CD4-positive, alpha-beta memory T cell (primary cell): ENCODE measurements at regions not wholly inside any gene's neighbourhood (a gene's known extent, or its start where the extent isn't known, plus 50 kb on each side); places are given as distances from the start of the nearest gene placed in this dataset.
"Not testable (repeated sequence)": the region's sequence is repeated elsewhere in the genome, so short reads cannot be mapped to it uniquely, and the experiment has no call there.

Experiments
- CTCF ChIA-PET: fragments of 350-600 bp; sonication (Branson Sonifier 250); formaldehyde crosslinking; loops from one replicate; lab custom pipeline; 2021; ENCODE audit warnings: inconsistent platforms; ENCODE audit not compliant: partially characterized antibody; lab: Charles Lee
- POLR2A ChIA-PET: fragments of 350-600 bp; sonication (Branson Sonifier 250); formaldehyde crosslinking; loops from one replicate; lab custom pipeline; 2021; ENCODE audit not compliant: partially characterized antibody; lab: Charles Lee
- DNase-seq, 5 donors: peaks; one replicate each; pipeline versions ENCODE4 v3.0.0 to v3.0.0-alpha.2; 2020 to 2022; ENCODE audit warnings: mixed read lengths in 1 of 5
- H3K27ac ChIP-seq: one replicate; pipeline ENCODE4 v1.7.0; 2013; ENCODE audit warnings: low read depth, low read length
- H3K27me3 ChIP-seq: 2 replicates; pipeline ENCODE4 v1.7.0; 2013; ENCODE audit warnings: mild to moderate bottlenecking, low read length, moderate library complexity; ENCODE audit not compliant: insufficient read depth
- H3K36me3 ChIP-seq: 2 replicates; pipeline ENCODE4 v1.7.0; 2013; ENCODE audit warnings: mild to moderate bottlenecking, low read length, moderate library complexity; ENCODE audit not compliant: insufficient read depth
- H3K4me1 ChIP-seq: 2 replicates; pipeline ENCODE4 v1.7.0; 2013; ENCODE audit warnings: mild to moderate bottlenecking, low read length, moderate library complexity; ENCODE audit not compliant: insufficient read depth
- H3K4me3 ChIP-seq, 2 donors: one replicate each; pipeline ENCODE4 v1.7.0; 2013; ENCODE audit warnings: low read length in 2 of 2, mild to moderate bottlenecking in 1 of 2
- H3K9me3 ChIP-seq, 2 donors: one replicate each; pipeline ENCODE4 v1.7.0; 2013; ENCODE audit warnings: low read length in 2 of 2, control low read depth in 1 of 2; ENCODE audit not compliant: control insufficient read depth in 1 of 2
- H3K27ac Mint-ChIP-seq, 7 donors: one replicate each; pipeline ENCODE4 v1.8.0; 2020 to 2021; ENCODE audit warnings: mixed read lengths in 7 of 7, mild to moderate bottlenecking in 6 of 7, inconsistent platforms in 3 of 7, moderate library complexity in 3 of 7
- H3K27me3 Mint-ChIP-seq, 2 donors: one replicate each; pipeline ENCODE4 v1.8.0; 2020 to 2021; ENCODE audit warnings: mixed read lengths in 2 of 2
- H3K36me3 Mint-ChIP-seq, 2 donors: one replicate each; pipeline ENCODE4 v1.8.0; 2020 to 2021; ENCODE audit warnings: mixed read lengths in 2 of 2, inconsistent platforms in 1 of 2, mild to moderate bottlenecking in 1 of 2
- H3K4me1 Mint-ChIP-seq, 4 donors: one replicate each; pipeline ENCODE4 v1.8.0; 2020 to 2021; ENCODE audit warnings: mixed read lengths in 4 of 4, mild to moderate bottlenecking in 1 of 4
- H3K4me3 Mint-ChIP-seq, 8 donors: one replicate each; pipeline ENCODE4 v1.8.0; 2020 to 2021; ENCODE audit warnings: mixed read lengths in 8 of 8, mild to moderate bottlenecking in 7 of 8, moderate library complexity in 6 of 8, inconsistent platforms in 3 of 8
- H3K9me3 Mint-ChIP-seq, 8 donors: one replicate each; pipeline ENCODE4 v1.8.0; 2020 to 2021; ENCODE audit warnings: mixed read lengths in 8 of 8, mild to moderate bottlenecking in 5 of 8, inconsistent platforms in 3 of 8, moderate library complexity in 1 of 8
- intact Hi-C: fragments of 100-400 bp; cut with micrococcal nuclease; formaldehyde crosslinking; loops from one replicate; pipeline ENCODE4 v1.15.1; 2023

GRCh38 chr10:91003379-91003778 is 82.5 kb upstream of the ANKRD1 start:
- H3K27ac Mint-ChIP-seq, H3K9me3 ChIP-seq, DNase-seq, H3K4me3 ChIP-seq, H3K27me3 Mint-ChIP-seq, H3K9me3 Mint-ChIP-seq, H3K36me3 ChIP-seq, H3K36me3 Mint-ChIP-seq, H3K4me3 Mint-ChIP-seq, POLR2A ChIA-PET, H3K27me3 ChIP-seq, H3K27ac ChIP-seq: not testable (repeated sequence)
- H3K4me1 Mint-ChIP-seq = peaks cover 11 to 21% (median 16%) of the 10 kb centered on the region in 4 donors
- CTCF ChIA-PET = interaction anchor here (1.5 to 13.8 kb wide), 3 partner anchors 85 to 258 kb away, joined by 3 to 324 read pairs (median 22); no protein-coding TSS in a partner anchor
- peaks cover 18% of the 10 kb centered on the region for H3K4me1 ChIP-seq
- intact Hi-C loops = loop anchor here (10.0 kb wide), 1 partner anchor 119 kb away; no protein-coding TSS in a partner anchor

GRCh38 chr10:91005276-91005675 is 84.4 kb upstream of the ANKRD1 start:
- H3K27me3 Mint-ChIP-seq, H3K9me3 ChIP-seq, H3K4me3 Mint-ChIP-seq, H3K9me3 Mint-ChIP-seq, H3K27ac ChIP-seq, H3K4me3 ChIP-seq, H3K27me3 ChIP-seq, H3K36me3 ChIP-seq, H3K36me3 Mint-ChIP-seq, DNase-seq, H3K27ac Mint-ChIP-seq: not testable (repeated sequence)
- peaks cover 11 to 21% (median 16%) of the 10 kb centered on the region in 4 donors for H3K4me1 Mint-ChIP-seq
- H3K4me1 ChIP-seq = peaks cover 18% of the 10 kb centered on the region
- ChIA-PET CTCF (interaction anchor here (1.0 to 13.8 kb wide), 16 partner anchors 13 to 631 kb away, joined by 3 to 324 read pairs (median 6); no protein-coding TSS in a partner anchor), POLR2A (interaction anchor here (1.3 kb wide), 1 partner anchor 8 kb away, joined by 3 read pairs; no protein-coding TSS in a partner anchor)
- intact Hi-C loops = loop anchor here (5.0 to 10.0 kb wide), 2 partner anchors 120 to 382 kb away; no protein-coding TSS in a partner anchor

- H3K4me1 Mint-ChIP-seq = peaks cover 11 to 21% (median 16%) of the 10 kb centered on the region in 4 donors
- H3K27me3 Mint-ChIP-seq = peaks cover 0 to under 1% of the 10 kb centered on the region in 2 donors
- H3K36me3 Mint-ChIP-seq = no peaks in the 10 kb centered on the region
- POLR2A ChIA-PET = interaction anchor here (0.6 to 1.4 kb wide), 3 partner anchors 214 to 278 kb away, joined by 3 to 8 read pairs (median 5); partner anchors contain the start of gene PCGF5
- intact Hi-C loops = loop anchor here (1.0 to 10.0 kb wide), 8 partner anchors 82 to 907 kb away; partner anchors contain the start of gene HECTD2
- no peak overlapping the region for H3K27ac ChIP-seq
- no peaks in the 10 kb centered on the region for H3K9me3 ChIP-seq
- peak overlapping the region; percentile 30 to 88 (median 74) for H3K27ac Mint-ChIP-seq
- H3K36me3 ChIP-seq = no peaks in the 10 kb centered on the region
- no peak overlapping the region for H3K4me3 ChIP-seq
- peak overlapping the region; percentile 40 to 89 (median 73) for H3K4me3 Mint-ChIP-seq
- no peaks in the 10 kb centered on the region for H3K9me3 Mint-ChIP-seq
- peaks cover 18% of the 10 kb centered on the region for H3K4me1 ChIP-seq
- CTCF ChIA-PET = interaction anchor here (0.7 to 13.8 kb wide), 33 partner anchors 9 to 630 kb away, joined by 3 to 324 read pairs (median 4); no protein-coding TSS in a partner anchor
- peak; percentile 60 to 73 (median 67) for DNase-seq
- no peaks in the 10 kb centered on the region for H3K27me3 ChIP-seq
Measured at GRCh38 chr10:91006001-91006751, 85.3 kb upstream of the ANKRD1 start.

GRCh38 chr10:91006752-91007346 is 86.0 kb upstream of the ANKRD1 start:
- Histone ChIP-seq H3K36me3 (no peaks in the 10 kb centered on the region), H3K4me1 (peaks cover 18% of the 10 kb centered on the region), H3K4me3 (no peak overlapping the region), H3K9me3 (no peaks in the 10 kb centered on the region), H3K27ac (no peak overlapping the region), H3K27me3 (no peaks in the 10 kb centered on the region)
- intact Hi-C loops = loop anchor here (1.0 to 10.0 kb wide), 8 partner anchors 81 to 906 kb away; partner anchors contain the start of gene HECTD2
- Mint-ChIP-seq H3K36me3 (no peaks in the 10 kb centered on the region), H3K9me3 (no peaks in the 10 kb centered on the region), H3K27me3 (peaks cover 0 to 3% of the 10 kb centered on the region in 2 donors), H3K27ac (peak overlapping the region in 6 of 7 donors; percentile 54 to 88 (median 80)), H3K4me1 (peaks cover 11 to 21% (median 16%) of the 10 kb centered on the region in 4 donors), H3K4me3 (peak overlapping the region; percentile 10 to 89 (median 73))
- ChIA-PET POLR2A (interaction anchor here (0.8 to 1.4 kb wide), 2 partner anchors 214 to 244 kb away, joined by 5 to 8 read pairs; partner anchors contain the start of gene PCGF5), CTCF (interaction anchor here (0.7 to 13.8 kb wide), 29 partner anchors 8 to 629 kb away, joined by 3 to 324 read pairs (median 5); no protein-coding TSS in a partner anchor)
- peak in 4 of 5 donors; percentile 20 to 41 (median 28) for DNase-seq

- no peaks in the 10 kb centered on the region for H3K36me3 ChIP-seq
- peaks cover 18% of the 10 kb centered on the region for H3K4me1 ChIP-seq
- no peak for DNase-seq
- H3K27ac ChIP-seq = no peak overlapping the region
- Mint-ChIP-seq H3K27me3 (peaks cover 0 to 10% of the 10 kb centered on the region in 2 donors), H3K36me3 (no peaks in the 10 kb centered on the region), H3K4me1 (peaks cover 11 to 21% (median 16%) of the 10 kb centered on the region in 4 donors), H3K9me3 (no peaks in the 10 kb centered on the region), H3K27ac (peak overlapping the region in 2 of 7 donors; percentile 10 to 81), H3K4me3 (no peak overlapping the region)
- intact Hi-C loops = loop anchor here (5.0 to 10.0 kb wide), 2 partner anchors 123 to 380 kb away; no protein-coding TSS in a partner anchor
- no peak overlapping the region for H3K4me3 ChIP-seq
- POLR2A ChIA-PET = no interaction called here
- CTCF ChIA-PET = interaction anchor here (1.2 to 13.8 kb wide), 9 partner anchors 10 to 291 kb away, joined by 3 to 324 read pairs (median 16); no protein-coding TSS in a partner anchor
- no peaks in the 10 kb centered on the region for H3K27me3 ChIP-seq
- H3K9me3 ChIP-seq = no peaks in the 10 kb centered on the region
Measured at GRCh38 chr10:91007655-91008054, 86.8 kb upstream of the ANKRD1 start.

- Histone ChIP-seq H3K27me3 (no peaks in the 10 kb centered on the region), H3K36me3 (no peaks in the 10 kb centered on the region), H3K9me3 (no peaks in the 10 kb centered on the region), H3K4me1 (peaks cover 18% of the 10 kb centered on the region), H3K4me3 (no peak overlapping the region), H3K27ac (no peak overlapping the region)
- peaks cover 11 to 21% (median 16%) of the 10 kb centered on the region in 4 donors for H3K4me1 Mint-ChIP-seq
- CTCF ChIA-PET = interaction anchor here (0.8 to 13.8 kb wide), 2 partner anchors 14 to 243 kb away, joined by 3 to 324 read pairs; no protein-coding TSS in a partner anchor
- H3K27ac Mint-ChIP-seq = no peak overlapping the region
- no peak for DNase-seq
- intact Hi-C loops = loop anchor here (5.0 to 10.0 kb wide), 2 partner anchors 124 to 378 kb away; no protein-coding TSS in a partner anchor
- no peak overlapping the region for H3K4me3 Mint-ChIP-seq
- no peaks in the 10 kb centered on the region for H3K36me3 Mint-ChIP-seq
- H3K27me3 Mint-ChIP-seq = peaks cover 2 to 17% of the 10 kb centered on the region in 2 donors
- peaks cover 0 to 2% (median 0%) of the 10 kb centered on the region in 8 donors for H3K9me3 Mint-ChIP-seq
- POLR2A ChIA-PET = no interaction called here
Measured at GRCh38 chr10:91009121-91009520, 88.2 kb upstream of the ANKRD1 start.
